HG02623 (cell line): ENCODE measurements at regions not wholly inside any gene's neighbourhood (a gene's known extent, or its start where the extent isn't known, plus 50 kb on each side); places are given as distances from the start of the nearest gene placed in this dataset.

ENCODE experiments used
- ATAC-seq: cut with Tn5 transposase; IDR thresholded peaks from one replicate; pipeline ENCODE4 v1.9.1; 2021; ENCODE audit warnings: moderate library complexity; ENCODE audit not compliant: unreplicated experiment

DNA sequence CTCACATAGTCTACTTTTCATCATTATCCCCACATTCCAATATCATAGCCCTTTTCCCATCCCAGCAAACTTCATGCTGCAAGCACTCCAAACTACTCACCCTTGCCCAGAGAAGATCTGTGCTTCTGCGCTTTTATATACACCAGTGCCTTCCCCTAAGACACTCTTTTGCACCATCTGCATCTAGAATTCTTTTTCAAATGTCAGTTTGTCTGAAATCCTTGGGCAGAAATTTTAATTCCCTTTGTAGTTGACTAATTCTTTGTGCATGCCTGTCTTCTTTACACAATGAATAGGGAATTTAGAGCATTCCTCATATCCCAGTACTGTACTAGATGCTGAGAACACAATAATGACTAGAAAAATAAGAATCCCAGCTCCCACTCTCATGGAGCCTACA lies 298.9 kb downstream of the KCNN2 start:
- ATAC-seq: no peak

DNA sequence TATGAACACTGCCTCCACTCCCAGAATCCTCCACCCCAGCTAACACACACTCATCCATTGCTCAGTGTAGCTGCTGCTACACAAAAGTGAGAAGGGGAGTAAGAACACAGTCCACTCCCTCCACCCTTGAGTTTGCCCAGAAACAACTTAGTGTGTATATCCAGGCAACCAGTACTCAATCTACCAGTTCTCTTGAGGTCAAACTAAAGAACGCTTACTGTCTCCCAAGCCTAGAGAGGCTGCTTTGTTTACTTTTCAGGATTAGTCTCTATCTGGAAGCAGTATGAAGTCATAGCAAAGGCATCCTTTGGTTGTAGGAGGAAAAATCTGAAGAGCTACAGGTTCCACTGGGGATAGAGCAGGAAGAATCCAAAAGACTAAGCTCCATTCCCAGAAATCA lies 296.3 kb downstream of the KCNN2 start:
- ATAC-seq: no peak

DNA sequence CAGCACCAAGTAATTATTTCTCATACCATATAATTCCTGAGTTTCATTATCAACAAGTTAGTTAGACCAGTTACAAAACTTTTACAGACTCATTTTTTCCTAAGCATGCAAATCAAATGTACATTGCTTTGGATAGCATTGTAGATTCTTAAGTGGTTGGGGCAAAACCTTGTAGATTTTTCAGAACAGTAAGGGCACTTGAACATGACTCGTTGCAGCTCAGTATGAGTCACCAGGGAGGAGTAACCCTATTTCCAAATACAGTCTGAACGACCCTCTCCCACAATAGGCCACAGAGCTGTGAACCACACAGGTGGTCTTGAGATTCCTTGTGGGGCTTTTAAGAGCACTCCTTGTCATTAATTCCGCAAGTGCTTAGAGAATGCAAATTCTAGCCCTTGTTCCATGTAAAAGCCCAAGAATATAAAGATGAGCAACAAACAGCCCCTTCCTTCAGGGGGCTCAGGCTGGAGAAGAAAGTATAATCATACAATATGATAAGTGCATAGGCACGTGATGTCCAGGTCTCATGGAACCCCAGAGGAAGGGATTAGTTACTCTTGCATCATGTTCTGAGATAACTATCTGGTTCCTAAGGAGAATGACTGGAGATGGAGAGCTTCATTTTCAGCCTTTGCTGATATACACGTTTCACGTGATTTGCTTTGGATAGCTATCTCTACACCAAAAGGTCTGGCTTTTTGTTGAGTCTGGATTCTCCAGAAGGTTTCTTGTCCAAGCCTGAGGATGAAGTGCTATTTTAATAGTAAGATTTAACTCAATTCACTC lies 295.7 kb downstream of the KCNN2 start:
- no peak for ATAC-seq

DNA sequence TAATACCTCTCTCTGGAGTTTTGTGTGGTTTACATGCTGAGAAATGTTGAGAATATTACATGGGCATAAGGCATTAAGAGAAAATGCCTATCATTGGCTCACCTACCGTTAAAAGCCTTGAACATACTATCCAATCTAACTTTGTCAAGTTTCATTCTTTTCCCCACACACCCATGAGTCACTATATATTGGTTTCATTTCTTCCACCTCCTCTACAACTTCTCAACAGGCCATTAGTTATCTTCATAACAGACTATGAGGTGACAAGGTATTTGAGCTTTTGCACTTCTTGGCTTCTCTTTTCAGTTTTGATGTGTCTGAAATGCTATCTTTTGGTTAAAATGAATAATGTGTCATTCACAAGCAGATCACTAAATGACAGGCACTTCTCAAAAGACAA lies 288.0 kb downstream of the KCNN2 start:
- ATAC-seq: no peak

DNA sequence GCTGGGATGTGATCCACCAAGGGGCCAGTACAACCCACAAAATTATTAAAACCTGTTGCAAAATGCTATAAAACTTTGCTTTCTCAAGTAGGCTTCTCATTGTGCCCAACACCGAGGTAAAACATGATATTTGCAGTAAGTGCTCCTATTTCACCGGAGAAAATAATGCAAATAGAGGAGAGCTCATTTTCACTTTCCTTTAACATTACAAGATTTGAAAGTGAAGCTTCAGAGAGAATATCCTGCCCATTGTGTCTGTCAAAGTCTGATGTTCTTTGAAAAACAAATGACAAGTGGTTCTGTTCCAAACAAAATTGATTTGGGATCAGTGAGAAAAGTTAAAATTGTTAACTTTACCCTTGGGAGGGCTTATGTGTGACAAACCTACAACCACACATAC lies 287.1 kb downstream of the KCNN2 start:
- no peak for ATAC-seq

DNA sequence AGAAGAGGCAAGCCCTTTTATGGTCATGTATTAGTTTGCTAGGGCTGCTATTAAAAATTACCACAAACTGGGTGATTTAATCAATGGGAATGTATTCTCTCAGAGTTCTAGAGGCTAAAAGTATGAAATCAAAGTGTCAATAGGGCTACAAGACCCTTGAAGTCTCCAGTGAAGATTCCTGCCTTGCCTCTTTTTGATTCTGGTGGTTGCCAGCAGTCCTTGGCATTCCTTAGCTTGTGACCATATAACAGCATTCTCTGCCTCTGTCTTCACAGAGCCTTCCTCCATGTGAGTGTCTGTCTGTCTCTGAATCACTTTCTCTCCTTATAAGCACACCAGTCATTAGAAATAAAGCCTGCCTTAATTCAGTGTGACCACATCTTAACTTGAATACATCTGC lies 282.7 kb downstream of the KCNN2 start:
- no peak for ATAC-seq

DNA sequence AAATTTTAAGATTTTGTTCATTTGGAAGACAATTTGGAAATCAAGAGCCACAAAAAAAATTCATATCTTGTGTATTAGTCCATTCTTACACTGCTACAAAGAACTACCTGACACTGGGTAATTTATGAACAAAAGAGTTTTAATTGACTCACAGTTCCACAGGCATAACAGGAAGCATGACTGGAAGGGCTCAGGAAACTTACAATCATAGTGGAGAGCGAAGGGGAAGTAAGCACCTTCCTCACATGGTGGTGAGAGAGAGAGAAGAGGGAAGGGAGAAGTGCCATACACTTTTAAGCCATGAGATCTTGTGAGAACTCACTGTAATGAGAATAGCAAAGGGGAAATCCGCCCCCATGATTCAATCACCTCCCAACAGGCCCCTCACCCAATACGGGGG lies 274.4 kb downstream of the KCNN2 start:
- no peak for ATAC-seq

DNA sequence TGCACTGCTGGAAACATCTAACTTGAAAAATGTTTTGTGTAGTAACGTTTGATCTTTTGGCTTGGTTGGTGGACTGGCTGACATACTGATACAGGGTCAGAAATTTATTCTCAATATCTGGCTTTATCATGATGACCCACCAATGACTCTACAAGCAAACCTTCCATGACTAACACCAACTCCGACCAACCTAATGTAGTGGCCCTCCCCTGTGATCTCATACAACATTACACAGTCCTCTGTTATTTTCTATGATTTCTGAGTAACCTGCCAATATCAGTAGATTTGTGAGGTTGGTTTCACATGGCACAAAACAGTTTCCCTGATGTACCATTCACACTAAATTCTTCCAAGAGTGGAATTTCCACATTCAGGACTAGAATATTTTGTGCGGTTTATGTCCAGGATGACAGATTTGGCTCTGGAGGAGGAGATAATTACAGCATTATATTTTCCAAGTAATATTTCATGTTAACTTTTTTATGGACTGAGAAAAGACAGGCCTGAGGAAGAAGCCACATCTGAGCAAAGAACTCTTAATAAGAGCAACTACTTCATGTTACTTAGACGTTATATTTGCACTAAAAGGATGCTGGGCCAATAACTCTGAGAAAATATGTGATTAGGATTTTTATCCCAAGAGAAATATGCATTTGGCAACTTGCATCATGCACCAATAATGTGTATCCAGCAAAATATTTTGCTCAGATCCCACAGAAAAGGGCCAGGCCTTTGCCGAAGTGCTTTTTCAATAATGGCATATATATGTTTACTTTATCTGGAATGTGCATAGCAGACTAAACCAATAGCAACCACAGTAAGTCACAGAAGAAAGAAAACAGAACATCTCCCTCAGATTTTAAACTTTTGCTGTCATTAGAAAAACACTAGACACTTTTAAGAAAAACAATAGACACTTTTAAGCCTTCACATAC lies 273.4 kb downstream of the KCNN2 start:
- ATAC-seq: no peak

DNA sequence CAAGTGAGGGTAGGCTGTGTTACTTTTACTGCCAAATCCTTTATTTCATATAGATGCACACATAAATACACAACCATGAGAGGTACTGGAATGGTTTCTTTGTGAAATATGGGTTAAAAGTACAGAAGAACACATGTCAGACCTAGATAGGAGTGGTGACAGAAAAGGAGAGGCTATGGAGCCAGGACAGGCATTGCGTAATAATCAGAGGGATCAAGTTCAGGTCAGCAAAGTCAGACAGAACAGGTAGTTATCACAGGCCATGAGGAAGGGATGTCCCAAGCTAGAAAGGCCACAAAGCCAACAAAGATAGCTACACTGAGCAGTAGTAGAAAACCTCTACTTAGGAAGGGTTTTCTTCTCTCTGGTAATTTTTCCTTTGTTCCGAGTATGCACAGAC lies 272.6 kb downstream of the KCNN2 start:
- ATAC-seq: no peak

DNA sequence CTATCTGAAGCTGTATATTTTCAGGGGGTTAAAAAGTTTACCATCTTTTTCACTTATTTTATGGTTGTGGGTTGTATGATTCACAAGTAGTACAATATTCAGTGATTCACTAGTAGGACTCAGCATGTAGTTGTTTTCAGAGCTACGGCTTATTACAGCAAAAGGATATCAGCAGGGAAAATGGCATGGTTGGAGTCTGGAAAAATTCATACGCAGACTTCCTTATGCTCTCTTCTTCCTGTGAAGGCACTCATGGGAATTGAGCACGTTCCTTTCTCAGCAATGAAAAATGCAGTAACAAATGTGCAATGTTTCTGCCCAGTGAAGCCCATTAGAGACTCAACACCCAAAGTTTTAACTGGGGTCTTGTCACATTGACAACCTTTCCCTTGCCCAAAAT lies 250.5 kb downstream of the KCNN2 start:
- ATAC-seq: no peak

DNA sequence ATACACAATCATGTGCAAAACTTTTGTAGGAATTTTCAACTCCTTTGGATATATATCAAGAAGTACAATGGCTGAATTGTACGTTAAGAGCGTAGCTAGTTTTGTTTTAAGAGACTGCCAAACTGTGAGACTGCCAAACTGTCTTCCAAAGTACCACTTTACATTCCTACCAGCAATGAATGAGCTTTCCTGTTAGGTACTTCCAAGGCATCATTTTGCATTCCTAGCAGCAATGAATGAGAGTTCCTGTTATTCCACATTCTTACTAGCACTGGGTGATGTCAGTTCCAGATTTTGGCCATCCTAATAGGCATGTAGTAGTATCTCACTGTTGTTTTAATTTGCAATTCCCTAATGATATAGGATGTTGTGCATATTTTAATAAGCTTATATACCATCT lies 219.3 kb downstream of the KCNN2 start:
- no peak for ATAC-seq

DNA sequence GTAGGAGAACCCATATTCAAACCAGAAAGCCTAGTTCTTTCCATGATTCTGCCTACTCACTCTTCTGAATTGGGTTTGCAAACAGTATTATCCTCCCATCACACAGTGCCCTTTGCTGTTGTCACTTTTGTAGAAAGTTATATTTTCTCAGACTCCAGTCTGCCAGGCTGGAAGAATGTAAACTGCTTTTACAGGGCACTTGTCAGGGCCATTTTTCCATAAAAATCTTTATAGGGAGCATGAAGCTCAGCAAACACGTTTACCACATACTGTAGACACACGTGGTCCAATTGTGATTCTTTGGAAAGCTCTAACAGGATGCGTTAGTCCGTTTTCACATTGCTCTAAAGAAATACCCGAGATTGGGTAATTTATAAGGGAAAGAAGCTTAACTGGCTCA lies 204.0 kb downstream of the KCNN2 start:
- no peak for ATAC-seq

DNA sequence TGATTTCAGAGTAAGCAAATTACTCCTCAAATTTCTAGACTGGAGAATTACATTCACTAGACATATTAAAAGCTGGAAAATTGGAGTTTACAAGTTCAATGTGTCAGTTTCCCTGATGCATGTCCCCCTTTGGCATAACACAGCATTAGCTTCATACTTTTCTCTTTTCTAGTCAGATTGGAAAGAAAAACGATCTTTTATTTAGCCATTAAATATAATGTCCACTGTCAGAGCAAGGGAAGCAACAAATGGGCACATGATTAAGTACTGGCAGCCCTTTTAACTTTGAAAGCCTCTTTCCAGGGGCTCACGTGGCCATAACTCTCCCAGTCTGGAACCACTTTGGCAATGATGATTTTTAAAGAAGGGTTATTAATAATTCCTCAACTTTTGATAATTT lies 203.3 kb downstream of the KCNN2 start:
- ATAC-seq: no peak

DNA sequence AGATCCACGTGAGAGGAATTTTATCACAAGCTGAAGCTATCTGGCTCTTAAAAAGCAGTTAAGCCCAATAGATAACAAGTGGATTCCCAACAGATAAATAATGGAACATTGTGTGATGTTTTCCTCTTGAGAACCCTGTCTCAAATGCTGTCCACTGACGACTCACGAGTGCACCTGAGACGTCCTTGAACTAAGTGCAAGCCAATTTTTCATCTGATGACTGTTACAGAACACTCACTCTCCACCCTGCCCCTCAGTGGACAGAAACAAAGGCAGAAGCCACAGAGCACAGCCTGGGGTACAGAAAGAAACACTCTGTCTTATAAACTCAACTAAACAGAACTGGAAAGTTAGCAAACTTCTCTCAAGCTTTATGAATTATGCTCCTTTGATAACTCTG lies 199.5 kb downstream of the KCNN2 start:
- ATAC-seq: no peak
